HL-60 (cell line): ENCODE measurements at regions not wholly inside any gene's neighbourhood (a gene's known extent, or its start where the extent isn't known, plus 50 kb on each side); places are given as distances from the start of the nearest gene placed in this dataset.

Source experiments
- CTCF ChIP-seq: IDR thresholded peaks from one replicate; pipeline ENCODE4 v1.5.1; 2011; ENCODE audit warnings: low read length, control low read depth, inconsistent platforms; ENCODE audit not compliant: insufficient read depth
- POLR2AphosphoS5 ChIP-seq: IDR thresholded peaks from 2 replicates; pipeline ENCODE4 v1.6.1; 2012; ENCODE audit warnings: low read depth
- REST ChIP-seq: IDR thresholded peaks from 2 replicates; pipeline ENCODE4 v1.6.1; 2012; ENCODE audit warnings: low read depth; ENCODE audit not compliant: insufficient replicate concordance
- SPI1 ChIP-seq: IDR thresholded peaks from 2 replicates; pipeline ENCODE4 v1.6.1; 2012; ENCODE audit warnings: low read depth, mild to moderate bottlenecking, borderline replicate concordance

DNA sequence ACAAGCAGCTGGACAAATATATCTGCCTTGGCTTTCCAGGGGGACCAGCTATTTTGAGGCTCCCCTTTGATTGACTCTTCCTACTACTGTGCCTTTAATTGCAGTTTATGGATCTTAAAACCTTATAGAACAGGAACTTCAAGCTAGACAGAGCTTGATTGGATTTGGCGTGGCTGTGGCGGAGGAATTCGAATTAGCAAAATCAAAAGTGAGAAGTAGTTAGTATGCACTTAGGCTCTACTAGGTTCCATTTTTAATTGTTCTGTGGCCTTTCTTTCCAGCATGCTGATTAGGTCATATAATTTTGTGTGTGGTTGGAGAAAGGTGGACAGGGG is 248.0 kb downstream of the HIVEP2 start:
- TF ChIP-seq REST = no peak
- TF ChIP-seq CTCF = no peak
- TF ChIP-seq POLR2AphosphoS5 = no peak
- no peak for TF ChIP-seq SPI1
